SK-N-MC (cell line): ENCODE measurements at regions not wholly inside any gene's neighbourhood (a gene's known extent, or its start where the extent isn't known, plus 50 kb on each side); places are given as distances from the start of the nearest gene placed in this dataset.
"Not testable (repeated sequence)": the region's sequence is repeated elsewhere in the genome, so short reads cannot be mapped to it uniquely, and the experiment has no call there.

Experiments used
- EZH2 ChIP-seq: fragments of 200-600 bp; sonication (generic); IDR thresholded peaks from one replicate; pipeline ENCODE4 v1.6.1; 2017; ENCODE audit warnings: antibody characterized with exemption
- FOXP2 ChIP-seq: optimal IDR thresholded peaks from 2 replicates; pipeline ENCODE3; 2011; ENCODE audit warnings: mild to moderate bottlenecking, moderate library complexity; ENCODE audit not compliant: insufficient read depth; ENCODE audit errors: extremely low read length, control extremely low read depth
- POLR2AphosphoS5 ChIP-seq: IDR thresholded peaks from 2 replicates; pipeline ENCODE4 v1.6.1; 2012; ENCODE audit warnings: mild to moderate bottlenecking, low read depth, low read length, borderline replicate concordance

- TF ChIP-seq POLR2AphosphoS5, FOXP2, EZH2: not testable (repeated sequence)
Observed at GRCh38 chr4:114334363-114334762, 264.2 kb upstream of the UGT8 start.
